ENCODE measurements at regions not wholly inside any gene's neighbourhood (a gene's known extent, or its start where the extent isn't known, plus 50 kb on each side); places are given as distances from the start of the nearest gene placed in this dataset.

- Histone ChIP-seq H3K4me1 (ENCODE audit: control insufficient read depth, insufficient read depth, low read length) (0 out of 2 replicates have a peak, but pooled peaks cover 3% of the 10 kb centered on the region), H3K27me3 (ENCODE audit: control insufficient read depth, insufficient read depth, low read length) (no peaks in the 10 kb centered on the region), H3K27ac (ENCODE audit: low read length) (no peak overlapping the region), H3K4me3 (ENCODE audit: low read depth in 2 of 2, low read length in 2 of 2) (no peak overlapping the region), H3K9me3 (ENCODE audit: control insufficient read depth, insufficient read depth, low read depth, low read length) (no peaks in the 10 kb centered on the region), H3K36me3 (ENCODE audit: control insufficient read depth, insufficient read depth, low read length) (no peaks in the 10 kb centered on the region)
- BruUV-seq (replicated peaks): no TSS peak
- ChIA-PET POLR2A (no interaction called here), CTCF (no interaction called here)
- ATAC-seq (no peak), DNase-seq (ENCODE audit: low read depth, low spot score) (no peak)
- intact Hi-C loops (cut with micrococcal nuclease; ENCODE audit: unreplicated experiment): no loop called here
- TF ChIP-seq SIN3A (IDR thresholded peaks at IDR 0.05; ENCODE audit: borderline replicate concordance, insufficient read depth, low read depth, low read length): no peak
- TF ChIP-seq, protein P1, sequence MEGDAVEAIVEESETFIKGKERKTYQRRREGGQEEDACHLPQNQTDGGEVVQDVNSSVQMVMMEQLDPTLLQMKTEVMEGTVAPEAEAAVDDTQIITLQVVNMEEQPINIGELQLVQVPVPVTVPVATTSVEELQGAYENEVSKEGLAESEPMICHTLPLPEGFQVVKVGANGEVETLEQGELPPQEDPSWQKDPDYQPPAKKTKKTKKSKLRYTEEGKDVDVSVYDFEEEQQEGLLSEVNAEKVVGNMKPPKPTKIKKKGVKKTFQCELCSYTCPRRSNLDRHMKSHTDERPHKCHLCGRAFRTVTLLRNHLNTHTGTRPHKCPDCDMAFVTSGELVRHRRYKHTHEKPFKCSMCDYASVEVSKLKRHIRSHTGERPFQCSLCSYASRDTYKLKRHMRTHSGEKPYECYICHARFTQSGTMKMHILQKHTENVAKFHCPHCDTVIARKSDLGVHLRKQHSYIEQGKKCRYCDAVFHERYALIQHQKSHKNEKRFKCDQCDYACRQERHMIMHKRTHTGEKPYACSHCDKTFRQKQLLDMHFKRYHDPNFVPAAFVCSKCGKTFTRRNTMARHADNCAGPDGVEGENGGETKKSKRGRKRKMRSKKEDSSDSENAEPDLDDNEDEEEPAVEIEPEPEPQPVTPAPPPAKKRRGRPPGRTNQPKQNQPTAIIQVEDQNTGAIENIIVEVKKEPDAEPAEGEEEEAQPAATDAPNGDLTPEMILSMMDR (IDR thresholded peaks at IDR 0.05): no peak
- TF ChIP-seq POLR2AphosphoS5 (IDR thresholded peaks at IDR 0.05; ENCODE audit: low read depth, low read length): no peak
- no peak for TF ChIP-seq TCF7L2 (IDR thresholded peaks at IDR 0.05; ENCODE audit: low read depth, low read length)
- TF ChIP-seq, protein P2, sequence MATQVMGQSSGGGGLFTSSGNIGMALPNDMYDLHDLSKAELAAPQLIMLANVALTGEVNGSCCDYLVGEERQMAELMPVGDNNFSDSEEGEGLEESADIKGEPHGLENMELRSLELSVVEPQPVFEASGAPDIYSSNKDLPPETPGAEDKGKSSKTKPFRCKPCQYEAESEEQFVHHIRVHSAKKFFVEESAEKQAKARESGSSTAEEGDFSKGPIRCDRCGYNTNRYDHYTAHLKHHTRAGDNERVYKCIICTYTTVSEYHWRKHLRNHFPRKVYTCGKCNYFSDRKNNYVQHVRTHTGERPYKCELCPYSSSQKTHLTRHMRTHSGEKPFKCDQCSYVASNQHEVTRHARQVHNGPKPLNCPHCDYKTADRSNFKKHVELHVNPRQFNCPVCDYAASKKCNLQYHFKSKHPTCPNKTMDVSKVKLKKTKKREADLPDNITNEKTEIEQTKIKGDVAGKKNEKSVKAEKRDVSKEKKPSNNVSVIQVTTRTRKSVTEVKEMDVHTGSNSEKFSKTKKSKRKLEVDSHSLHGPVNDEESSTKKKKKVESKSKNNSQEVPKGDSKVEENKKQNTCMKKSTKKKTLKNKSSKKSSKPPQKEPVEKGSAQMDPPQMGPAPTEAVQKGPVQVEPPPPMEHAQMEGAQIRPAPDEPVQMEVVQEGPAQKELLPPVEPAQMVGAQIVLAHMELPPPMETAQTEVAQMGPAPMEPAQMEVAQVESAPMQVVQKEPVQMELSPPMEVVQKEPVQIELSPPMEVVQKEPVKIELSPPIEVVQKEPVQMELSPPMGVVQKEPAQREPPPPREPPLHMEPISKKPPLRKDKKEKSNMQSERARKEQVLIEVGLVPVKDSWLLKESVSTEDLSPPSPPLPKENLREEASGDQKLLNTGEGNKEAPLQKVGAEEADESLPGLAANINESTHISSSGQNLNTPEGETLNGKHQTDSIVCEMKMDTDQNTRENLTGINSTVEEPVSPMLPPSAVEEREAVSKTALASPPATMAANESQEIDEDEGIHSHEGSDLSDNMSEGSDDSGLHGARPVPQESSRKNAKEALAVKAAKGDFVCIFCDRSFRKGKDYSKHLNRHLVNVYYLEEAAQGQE (IDR thresholded peaks at IDR 0.05; ENCODE audit: insufficient read depth in 1 of 2, low read depth in 2 of 2, low read length in 1 of 2): no peak
- in situ Hi-C loops (cut with HindIII; ENCODE audit: low pct_unique_long_range_greater_than_20kb, low sequenced_read_pairs): no loop called here
Measured at GRCh38 chr6:84902354-84902928, 138.0 kb upstream of the TBX18 start.

- DNase-seq (ENCODE audit: low read depth, low spot score): peak; percentile 2
- H3K36me3 ChIP-seq (ENCODE audit: control insufficient read depth, insufficient read depth, low read length): no peaks in the 10 kb centered on the region
- no peak for ATAC-seq
- in situ Hi-C loops (cut with HindIII; ENCODE audit: low pct_unique_long_range_greater_than_20kb, low sequenced_read_pairs): no loop called here
- ChIA-PET CTCF (no interaction called here), POLR2A (no interaction called here)
- H3K27me3 ChIP-seq (ENCODE audit: control insufficient read depth, insufficient read depth, low read length): no peaks in the 10 kb centered on the region
- BruUV-seq (replicated peaks): no TSS peak
- intact Hi-C loops (cut with micrococcal nuclease; ENCODE audit: unreplicated experiment): no loop called here
- 0 out of 2 replicates have a peak, but pooled peaks cover 3% of the 10 kb centered on the region for H3K4me1 ChIP-seq (ENCODE audit: control insufficient read depth, insufficient read depth, low read length)
- no peak overlapping the region for H3K27ac ChIP-seq (ENCODE audit: low read length)
- H3K4me3 ChIP-seq (ENCODE audit: low read depth in 2 of 2, low read length in 2 of 2): no peak overlapping the region
- TF ChIP-seq SIN3A (IDR thresholded peaks at IDR 0.05; ENCODE audit: borderline replicate concordance, insufficient read depth, low read depth, low read length) (no peak), POLR2AphosphoS5 (IDR thresholded peaks at IDR 0.05; ENCODE audit: low read depth, low read length) (no peak), TCF7L2 (IDR thresholded peaks at IDR 0.05; ENCODE audit: low read depth, low read length) (no peak)
- TF ChIP-seq, protein P1 (IDR thresholded peaks at IDR 0.05): no peak
- TF ChIP-seq, protein P2 (IDR thresholded peaks at IDR 0.05; ENCODE audit: insufficient read depth in 1 of 2, low read depth in 2 of 2, low read length in 1 of 2): no peak
- H3K9me3 ChIP-seq (ENCODE audit: control insufficient read depth, insufficient read depth, low read depth, low read length): no peaks in the 10 kb centered on the region
Measured at GRCh38 chr6:84897988-84898594, 133.7 kb upstream of the TBX18 start.
